Stimulated activated CD8-positive, alpha-beta memory T cell treated with anti-CD3 and anti-CD28 coated beads, Interleukin-2, amount 100 ng/mL, for 1 hour (primary cell): ENCODE measurements at regions not wholly inside any gene's neighbourhood (a gene's known extent, or its start where the extent isn't known, plus 50 kb on each side); places are given as distances from the start of the nearest gene placed in this dataset.

ENCODE experiments used
- DNase-seq, 2 donors: peaks; one replicate each; pipeline ENCODE4 v3.0.0-alpha.2; 2020; ENCODE audit warnings: low read depth in 2 of 2

- DNase-seq: no peak
These were observed 291.7 kb downstream of the UTRN start for GRCh38 chr6:144576871-144577270.

- no peak for DNase-seq
These were observed 293.5 kb downstream of the UTRN start for GRCh38 chr6:144578385-144579350.

GRCh38 chr6:144580039-144580438 is 294.9 kb downstream of the UTRN start:
- no peak for DNase-seq

- no peak for DNase-seq
These were observed 295.6 kb downstream of the UTRN start for GRCh38 chr6:144580771-144581170.

- no peak for DNase-seq
These were observed 296.8 kb downstream of the UTRN start for GRCh38 chr6:144581812-144582537.

GRCh38 chr6:144582939-144583613 is 297.9 kb downstream of the UTRN start:
- DNase-seq: peak in 1 of 2 donors; percentile 4

- no peak for DNase-seq
These were observed 298.4 kb downstream of the UTRN start for GRCh38 chr6:144583614-144583954.

GRCh38 chr6:144585217-144585814 is 300.2 kb downstream of the UTRN start:
- DNase-seq: no peak

- DNase-seq: no peak
These were observed 301.9 kb downstream of the UTRN start for GRCh38 chr6:144586986-144587385.

- DNase-seq: no peak
These were observed 303.7 kb downstream of the UTRN start for GRCh38 chr6:144588697-144589325.

- DNase-seq: no peak
These were observed 305.4 kb downstream of the UTRN start for GRCh38 chr6:144590532-144590931.

GRCh38 chr6:144593392-144593791 is 308.3 kb downstream of the UTRN start:
- DNase-seq: no peak

- no peak for DNase-seq
These were observed 309.4 kb downstream of the UTRN start for GRCh38 chr6:144594585-144594984.

GRCh38 chr6:144595266-144595665 is 310.1 kb downstream of the UTRN start:
- no peak for DNase-seq

GRCh38 chr6:144597511-144597910 is 312.4 kb downstream of the UTRN start:
- DNase-seq: no peak

- DNase-seq: no peak
These were observed 314.5 kb downstream of the UTRN start for GRCh38 chr6:144599615-144600014.

- DNase-seq: no peak
These were observed 316.1 kb downstream of the UTRN start for GRCh38 chr6:144601221-144601620.

- DNase-seq: no peak
These were observed 317.5 kb downstream of the UTRN start for GRCh38 chr6:144602523-144603180.

GRCh38 chr6:144606083-144606482 is 320.9 kb downstream of the UTRN start:
- DNase-seq: no peak

- no peak for DNase-seq
These were observed 323.0 kb downstream of the UTRN start for GRCh38 chr6:144607998-144608735.
